Muscle of arm (tissue), 1 donor: ENCODE measurements at regions not wholly inside any gene's neighbourhood (a gene's known extent, or its start where the extent isn't known, plus 50 kb on each side); places are given as distances from the start of the nearest gene placed in this dataset.

ENCODE experiments used
- DNase-seq: peaks from one replicate; pipeline ENCODE4 v3.0.0-alpha.2; 2013

- no peak for DNase-seq
Measured at GRCh38 chr12:24475337-24475736, 473.6 kb downstream of the BCAT1 start.

GRCh38 chr12:24473097-24473496, 475.8 kb downstream of the BCAT1 start:
- DNase-seq = no peak

- DNase-seq = no peak
Measured at GRCh38 chr12:24470050-24470449, 478.9 kb downstream of the BCAT1 start.

GRCh38 chr12:24469089-24469488, 479.8 kb downstream of the BCAT1 start:
- no peak for DNase-seq

- DNase-seq = no peak
Measured at GRCh38 chr12:24467226-24467625, 481.7 kb downstream of the BCAT1 start.

- no peak for DNase-seq
Measured at GRCh38 chr12:24463375-24463774, 485.5 kb downstream of the BCAT1 start.

GRCh38 chr12:24462946-24463345, 486.0 kb downstream of the BCAT1 start:
- no peak for DNase-seq

- DNase-seq = no peak
Measured at GRCh38 chr12:24460506-24460905, 488.4 kb downstream of the BCAT1 start.

- DNase-seq = no peak
Measured at GRCh38 chr12:24460099-24460498, 488.8 kb downstream of the BCAT1 start.

GRCh38 chr12:24455811-24456210, 493.1 kb downstream of the BCAT1 start:
- DNase-seq = no peak

GRCh38 chr12:24447678-24448077, 498.2 kb upstream of the SOX5 start:
- DNase-seq = no peak

- DNase-seq = no peak
Measured at GRCh38 chr12:24446287-24446686, 496.8 kb upstream of the SOX5 start.

GRCh38 chr12:24444634-24445033, 495.2 kb upstream of the SOX5 start:
- DNase-seq = no peak

GRCh38 chr12:24441458-24441857, 492.0 kb upstream of the SOX5 start:
- DNase-seq = no peak

GRCh38 chr12:24436667-24437066, 487.2 kb upstream of the SOX5 start:
- DNase-seq = no peak

- DNase-seq = no peak
Measured at GRCh38 chr12:24431872-24432271, 482.4 kb upstream of the SOX5 start.

GRCh38 chr12:24427776-24428175, 478.3 kb upstream of the SOX5 start:
- DNase-seq = no peak

- DNase-seq = no peak
Measured at GRCh38 chr12:24425601-24425970, 476.1 kb upstream of the SOX5 start.

GRCh38 chr12:24424889-24425600, 475.6 kb upstream of the SOX5 start:
- DNase-seq = no peak

- no peak for DNase-seq
Measured at GRCh38 chr12:24424376-24424775, 474.9 kb upstream of the SOX5 start.

- no peak for DNase-seq
Measured at GRCh38 chr12:24423611-24424010, 474.1 kb upstream of the SOX5 start.

GRCh38 chr12:24421759-24422158, 472.3 kb upstream of the SOX5 start:
- no peak for DNase-seq

GRCh38 chr12:24418157-24418556, 468.7 kb upstream of the SOX5 start:
- DNase-seq = no peak

- no peak for DNase-seq
Measured at GRCh38 chr12:24416423-24417109, 467.1 kb upstream of the SOX5 start.
